ENCODE measurements at regions not wholly inside any gene's neighbourhood (a gene's known extent, or its start where the extent isn't known, plus 50 kb on each side); places are given as distances from the start of the nearest gene placed in this dataset.

GRCh38 chr9:90140131-90140818 lies 502.3 kb downstream of the DIRAS2 start:
- no peak overlapping the region for H3K4me3 ChIP-seq
- no peak overlapping the region for H3K4me2 ChIP-seq (ENCODE audit: control insufficient read depth, insufficient read depth)
- POLR2A ChIA-PET: no interaction called here
- no peaks in the 10 kb centered on the region for H3K79me2 ChIP-seq (ENCODE audit: control insufficient read depth, insufficient read depth, low read length)
- SMC1A ChIA-PET (ENCODE audit: uncharacterized antibody, unreplicated experiment): no interaction called here
- H2AFZ ChIP-seq (ENCODE audit: control insufficient read depth, low read depth, low read length): no peak overlapping the region
- CTCF ChIA-PET: interaction anchor here (0.7 to 1.2 kb wide), 3 partner anchors 21 to 732 kb away, joined by 3 to 5 read pairs (median 4); no protein-coding TSS in a partner anchor
- no peak for DNase-seq (ENCODE audit: low read depth, low spot score)
- WGBS (ENCODE audit: insufficient coverage, insufficient replicate concordance, low lambda C conversion rate, missing lambda C conversion rate): 14% methylated on average over 7 of the region's 7 CpGs
- RAD21 ChIA-PET (ENCODE audit: unreplicated experiment): interaction anchor here (0.8 to 1.4 kb wide), 3 partner anchors 41 to 542 kb away, joined by 3 read pairs; no protein-coding TSS in a partner anchor
- no TSS peak for BruUV-seq (replicated peaks)
- H3K4me1 ChIP-seq (ENCODE audit: control insufficient read depth, insufficient read depth, low read length): no peaks in the 10 kb centered on the region
- no peaks in the 10 kb centered on the region for H3K36me3 ChIP-seq (ENCODE audit: control insufficient read depth in 2 of 2, insufficient read depth in 2 of 2, low read length in 1 of 2)
- in situ Hi-C loops (cut with MboI): loop anchor here (10.0 kb wide), 2 partner anchors 625 to 725 kb away; no protein-coding TSS in a partner anchor
- no peaks in the 10 kb centered on the region; the same call in 1 of the 2 replicates for H4K20me1 ChIP-seq (ENCODE audit: control insufficient read depth, insufficient read depth)
- no peak overlapping the region for H3K27ac ChIP-seq (ENCODE audit: control insufficient read depth, insufficient read depth)
- FAIRE-seq: no peak
- no peaks in the 10 kb centered on the region for H3K9me3 ChIP-seq (replicated peaks; ENCODE audit: control insufficient read depth, insufficient read depth, low read length)
- ATAC-seq: no peak
- intact Hi-C loops (cut with micrococcal nuclease; ENCODE audit: unreplicated experiment): loop anchor here (5.0 kb wide), 2 partner anchors 617 to 732 kb away; no protein-coding TSS in a partner anchor
- H3K27me3 ChIP-seq (replicated peaks in 1 of 2; ENCODE audit: control insufficient read depth in 2 of 2, insufficient read depth in 2 of 2, low read length in 1 of 2): no peaks in the 10 kb centered on the region; a peak in 2 of 4 replicates
- H3K9ac ChIP-seq (ENCODE audit: control insufficient read depth, insufficient read depth, low read length): no peak overlapping the region
- TF ChIP-seq CEBPZ (IDR thresholded peaks at IDR 0.05; ENCODE audit: low read depth, low read length) (no peak), YBX1 (IDR thresholded peaks at IDR 0.05) (no peak), MYB (IDR thresholded peaks at IDR 0.05; ENCODE audit: borderline replicate concordance, low read depth, low read length) (no peak), ASH2L (IDR thresholded peaks at IDR 0.05; ENCODE audit: borderline replicate concordance, low read depth) (no peak), MTA2 (IDR thresholded peaks at IDR 0.05; ENCODE audit: low read depth) (no peak), MEF2A (IDR thresholded peaks at IDR 0.05; ENCODE audit: insufficient read depth, low read depth, low read length) (no peak), SRF (IDR thresholded peaks at IDR 0.05; ENCODE audit: low read depth in 2 of 2, low read length in 2 of 2) (no peak), ZNF207 (IDR thresholded peaks at IDR 0.05; ENCODE audit: borderline replicate concordance) (no peak), HDAC2 (IDR thresholded peaks at IDR 0.05) (no peak), GABPA (IDR thresholded peaks at IDR 0.05; ENCODE audit: low read depth) (no peak), PAX8 (IDR thresholded peaks at IDR 0.05) (no peak), CBFB (IDR thresholded peaks at IDR 0.05; ENCODE audit: low read depth) (no peak), ZNF217 (IDR thresholded peaks at IDR 0.05) (no peak), RFX5 (IDR thresholded peaks at IDR 0.05; ENCODE audit: low read depth, low read length) (no peak), CBX5 (IDR thresholded peaks at IDR 0.05; ENCODE audit: low read depth) (no peak)
- TF ChIP-seq, protein P1, sequence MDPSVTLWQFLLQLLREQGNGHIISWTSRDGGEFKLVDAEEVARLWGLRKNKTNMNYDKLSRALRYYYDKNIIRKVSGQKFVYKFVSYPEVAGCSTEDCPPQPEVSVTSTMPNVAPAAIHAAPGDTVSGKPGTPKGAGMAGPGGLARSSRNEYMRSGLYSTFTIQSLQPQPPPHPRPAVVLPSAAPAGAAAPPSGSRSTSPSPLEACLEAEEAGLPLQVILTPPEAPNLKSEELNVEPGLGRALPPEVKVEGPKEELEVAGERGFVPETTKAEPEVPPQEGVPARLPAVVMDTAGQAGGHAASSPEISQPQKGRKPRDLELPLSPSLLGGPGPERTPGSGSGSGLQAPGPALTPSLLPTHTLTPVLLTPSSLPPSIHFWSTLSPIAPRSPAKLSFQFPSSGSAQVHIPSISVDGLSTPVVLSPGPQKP (IDR thresholded peaks at IDR 0.05; ENCODE audit: low read depth, low read length): no peak
- TF ChIP-seq, protein P2, sequence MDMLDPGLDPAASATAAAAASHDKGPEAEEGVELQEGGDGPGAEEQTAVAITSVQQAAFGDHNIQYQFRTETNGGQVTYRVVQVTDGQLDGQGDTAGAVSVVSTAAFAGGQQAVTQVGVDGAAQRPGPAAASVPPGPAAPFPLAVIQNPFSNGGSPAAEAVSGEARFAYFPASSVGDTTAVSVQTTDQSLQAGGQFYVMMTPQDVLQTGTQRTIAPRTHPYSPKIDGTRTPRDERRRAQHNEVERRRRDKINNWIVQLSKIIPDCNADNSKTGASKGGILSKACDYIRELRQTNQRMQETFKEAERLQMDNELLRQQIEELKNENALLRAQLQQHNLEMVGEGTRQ (IDR thresholded peaks at IDR 0.05; ENCODE audit: borderline replicate concordance, low read depth, low read length): no peak
- TF ChIP-seq, protein P3, sequence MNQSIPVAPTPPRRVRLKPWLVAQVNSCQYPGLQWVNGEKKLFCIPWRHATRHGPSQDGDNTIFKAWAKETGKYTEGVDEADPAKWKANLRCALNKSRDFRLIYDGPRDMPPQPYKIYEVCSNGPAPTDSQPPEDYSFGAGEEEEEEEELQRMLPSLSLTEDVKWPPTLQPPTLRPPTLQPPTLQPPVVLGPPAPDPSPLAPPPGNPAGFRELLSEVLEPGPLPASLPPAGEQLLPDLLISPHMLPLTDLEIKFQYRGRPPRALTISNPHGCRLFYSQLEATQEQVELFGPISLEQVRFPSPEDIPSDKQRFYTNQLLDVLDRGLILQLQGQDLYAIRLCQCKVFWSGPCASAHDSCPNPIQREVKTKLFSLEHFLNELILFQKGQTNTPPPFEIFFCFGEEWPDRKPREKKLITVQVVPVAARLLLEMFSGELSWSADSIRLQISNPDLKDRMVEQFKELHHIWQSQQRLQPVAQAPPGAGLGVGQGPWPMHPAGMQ (IDR thresholded peaks at IDR 0.05; ENCODE audit: borderline replicate concordance): no peak
